Left renal pelvis (tissue), 4 donors: ENCODE measurements at regions not wholly inside any gene's neighbourhood (a gene's known extent, or its start where the extent isn't known, plus 50 kb on each side); places are given as distances from the start of the nearest gene placed in this dataset.

ENCODE experiments used
- DNase-seq, 4 donors: peaks; one replicate each; pipeline ENCODE4 v3.0.0-alpha.2; 2013; ENCODE audit warnings: low read depth in 4 of 4, low spot score in 3 of 4

- DNase-seq = no peak
Measured at GRCh38 chr7:91811641-91812040, 68.9 kb downstream of the MTERF1 start.

- DNase-seq = no peak
Measured at GRCh38 chr7:91812388-91812787, 68.1 kb downstream of the MTERF1 start.

- no peak for DNase-seq
Measured at GRCh38 chr7:91814189-91814588, 66.3 kb downstream of the MTERF1 start.
